Stimulated activated CD8-positive, alpha-beta memory T cell treated with anti-CD3 and anti-CD28 coated beads, Interleukin-4, amount 100 ng/mL, for 1 hour (primary cell): ENCODE measurements at regions not wholly inside any gene's neighbourhood (a gene's known extent, or its start where the extent isn't known, plus 50 kb on each side); places are given as distances from the start of the nearest gene placed in this dataset.

Source experiments
- DNase-seq, 2 donors: peaks; one replicate each; pipeline ENCODE4 v3.0.0-alpha.2; 2020; ENCODE audit warnings: low read depth in 2 of 2, low spot score in 1 of 2

- no peak for DNase-seq
Observed at GRCh38 chr6:99867026-99867425, 127.0 kb downstream of the MCHR2 start.

GRCh38 chr6:99868074-99868702 lies 125.8 kb downstream of the MCHR2 start:
- DNase-seq, result peak; percentile 23 to 44
